ENCODE measurements at regions not wholly inside any gene's neighbourhood (a gene's known extent, or its start where the extent isn't known, plus 50 kb on each side); places are given as distances from the start of the nearest gene placed in this dataset.

DNA sequence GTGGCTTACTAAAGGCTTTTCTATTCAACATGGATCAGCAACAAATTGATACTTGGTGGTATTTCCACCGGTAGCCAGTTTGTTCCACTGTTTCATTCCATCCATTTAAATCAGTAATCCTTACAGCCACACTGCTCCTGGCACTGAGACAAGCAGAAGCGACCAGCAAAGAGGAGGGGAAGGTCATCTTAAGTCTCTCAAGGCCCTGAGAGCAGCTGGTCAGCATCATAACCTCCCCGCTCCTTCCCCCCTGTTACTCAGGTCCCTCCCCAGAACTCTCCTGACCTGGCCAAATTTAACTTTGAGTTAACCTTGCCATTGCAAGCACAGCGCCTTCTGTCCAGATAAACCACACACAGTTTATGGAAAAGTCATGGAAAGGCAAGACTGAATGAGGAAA is 331.3 kb upstream of the KLF3 start:
- H2BK12ac ChIP-seq (ENCODE audit: low read depth, low read length): no peak overlapping the region
- ChIA-PET POLR2A (ENCODE audit: partially characterized antibody) (no interaction called here), CTCF (ENCODE audit: partially characterized antibody) (no interaction called here)
- no peak overlapping the region for H3K27ac ChIP-seq (ENCODE audit: low read depth, low read length)
- H2AFZ ChIP-seq (ENCODE audit: low read length): no peak overlapping the region
- no peak for TF ChIP-seq SAP30 (IDR thresholded peaks at IDR 0.05; ENCODE audit: insufficient read depth, insufficient replicate concordance, low read length)
- no peak for TF ChIP-seq CBX8 (IDR thresholded peaks at IDR 0.05; ENCODE audit: borderline replicate concordance, low read depth, low read length)
- no peak for TF ChIP-seq RAD21 (IDR thresholded peaks at IDR 0.05 in 1 of 2, conservative IDR thresholded peaks at IDR 0.05 in 1 of 2; ENCODE audit: low read depth in 2 of 2, low read length in 2 of 2)
- no peak for TF ChIP-seq GABPA (IDR thresholded peaks at IDR 0.05; ENCODE audit: borderline replicate concordance, insufficient read depth, low read length)
- no peak for TF ChIP-seq CREB1 (IDR thresholded peaks at IDR 0.05)
- no peak overlapping the region for H3K56ac ChIP-seq (replicated peaks; ENCODE audit: insufficient read length, low read depth, low read length)
- H3K23me2 ChIP-seq (ENCODE audit: low read depth, low read length): no peaks in the 10 kb centered on the region
- H2AK5ac ChIP-seq (ENCODE audit: low read depth, low read length): no peak overlapping the region
- H4K91ac ChIP-seq (replicated peaks; ENCODE audit: insufficient read length, low read length): no peak overlapping the region
- WGBS, 2 experiments (ENCODE audit: extremely low coverage in 1 of 2, insufficient coverage in 1 of 2, insufficient read length in 1 of 2, insufficient replicate concordance in 2 of 2, low coverage in 1 of 2, low lambda C conversion rate in 2 of 2, missing lambda C conversion rate in 1 of 2): 83% methylated on average over 4 of the region's 4 CpGs; no CpG with 5 or more reads in 1 of the 2 experiments
- no peak overlapping the region for H4K5ac ChIP-seq (ENCODE audit: insufficient read length, low read depth, low read length)
- H4K8ac ChIP-seq (ENCODE audit: extremely low read depth, insufficient read depth, low read length): no peak overlapping the region
- no peak overlapping the region for H3K14ac ChIP-seq (ENCODE audit: insufficient read length)
- no peak overlapping the region for H2BK120ac ChIP-seq (replicated peaks; ENCODE audit: low read depth, low read length)
- H3K18ac ChIP-seq (ENCODE audit: extremely low read depth, low read length): no peak overlapping the region
- H2BK20ac ChIP-seq (ENCODE audit: low read length): no peak overlapping the region
- H2BK15ac ChIP-seq (ENCODE audit: low read length): no peak overlapping the region
- no peak overlapping the region for H3K4me3 ChIP-seq (ENCODE audit: extremely low read depth in 1 of 4, insufficient read depth in 2 of 4, low read depth in 3 of 4, low read length in 4 of 4)
- no peaks in the 10 kb centered on the region for H3K36me3 ChIP-seq (ENCODE audit: control insufficient read depth in 2 of 4, insufficient read depth in 4 of 4, low read length in 3 of 4)
- no peak overlapping the region for H3K4me2 ChIP-seq (ENCODE audit: insufficient read depth in 1 of 2, low read depth in 2 of 2, low read length in 2 of 2)
- no peak overlapping the region for H2BK5ac ChIP-seq (ENCODE audit: low read depth, low read length)
- FAIRE-seq: no peak
- H3K79me2 ChIP-seq (ENCODE audit: control insufficient read depth in 1 of 2, insufficient read depth in 2 of 2, low read length in 2 of 2): no peaks in the 10 kb centered on the region
- no peak for DNase-seq (ENCODE audit: low read depth in 1 of 2, low spot score in 2 of 2)
- H3K9me3 ChIP-seq (ENCODE audit: insufficient read depth in 2 of 2, low read depth in 1 of 2, low read length in 1 of 2): no peaks in the 10 kb centered on the region
- H3K23ac ChIP-seq (ENCODE audit: insufficient read length): no peak overlapping the region
- H3K27me3 ChIP-seq (replicated peaks in 1 of 4; ENCODE audit: control insufficient read depth in 3 of 4, extremely low read depth in 1 of 4, insufficient read depth in 3 of 4, low read length in 3 of 4): no peaks in the 10 kb centered on the region
- H3K79me1 ChIP-seq (ENCODE audit: low read depth, low read length): no peaks in the 10 kb centered on the region
- H3K9ac ChIP-seq (replicated peaks in 1 of 4; ENCODE audit: extremely low read depth in 1 of 4, low read depth in 3 of 4, low read length in 3 of 4): no peak overlapping the region
- no peaks in the 10 kb centered on the region for H4K20me1 ChIP-seq (replicated peaks in 1 of 2; ENCODE audit: control insufficient read depth in 1 of 2, insufficient read depth in 2 of 2, low read length in 2 of 2)
- peaks cover 0 to 8% (median 2%) of the 10 kb centered on the region in 4 experiments; a peak in 2 of 7 replicates for H3K4me1 ChIP-seq (replicated peaks in 1 of 4; ENCODE audit: control insufficient read depth in 3 of 4, insufficient read depth in 4 of 4, low read length in 3 of 4)
- H3K4ac ChIP-seq (replicated peaks; ENCODE audit: insufficient read length, low read depth, low read length): no peak overlapping the region
